HEK293T (cell line): ENCODE measurements at regions not wholly inside any gene's neighbourhood (a gene's known extent, or its start where the extent isn't known, plus 50 kb on each side); places are given as distances from the start of the nearest gene placed in this dataset.

ENCODE experiments used
- CTCF ChIA-PET: fragments of 350-600 bp; formaldehyde crosslinking; extraction: SDS; loops from one replicate; lab custom pipeline; 2021; ENCODE audit warnings: antibody characterized with exemption, inconsistent platforms; lab: Yijun Ruan, JAX
- POLR2A ChIA-PET: fragments of 350-600 bp; formaldehyde crosslinking; extraction: SDS; loops from one replicate; lab custom pipeline; 2020; ENCODE audit warnings: antibody characterized with exemption, inconsistent platforms; lab: Yijun Ruan, JAX
- DNase-seq: peaks from one replicate; pipeline ENCODE4 v3.0.0; 2012; ENCODE audit warnings: mixed read lengths; ENCODE audit errors: extremely low spot score
- ARNT ChIP-seq: fragments of 450-650 bp; IDR thresholded peaks from 2 replicates; pipeline ENCODE4 v1.6.1; 2017; ENCODE audit warnings: mild to moderate bottlenecking
- BHLHE40 ChIP-seq: fragments of 450-650 bp; IDR thresholded peaks from 2 replicates; pipeline ENCODE4 v1.6.1; 2016; ENCODE audit warnings: mild to moderate bottlenecking, moderate library complexity, borderline replicate concordance
- CTBP1 ChIP-seq: fragments of 450-650 bp; IDR thresholded peaks from 2 replicates; pipeline ENCODE4 v1.6.1; 2016; ENCODE audit warnings: borderline replicate concordance
- ELF4 ChIP-seq: fragments of 450-650 bp; IDR thresholded peaks from 2 replicates; pipeline ENCODE4 v1.6.1; 2017; ENCODE audit warnings: antibody characterized with exemption
- FOXA1 ChIP-seq: fragments of 450-650 bp; IDR thresholded peaks from 2 replicates; pipeline ENCODE4 v1.6.1; 2016; ENCODE audit warnings: mild to moderate bottlenecking
- FOXK2 ChIP-seq: fragments of 450-650 bp; IDR thresholded peaks from 2 replicates; pipeline ENCODE4 v1.6.1; 2016; ENCODE audit warnings: mild to moderate bottlenecking
- FOXM1 ChIP-seq: fragments of 450-650 bp; IDR thresholded peaks from 2 replicates; pipeline ENCODE4 v1.6.1; 2017; ENCODE audit warnings: mild to moderate bottlenecking, borderline replicate concordance
- HDGF ChIP-seq: fragments of 450-650 bp; IDR thresholded peaks from 2 replicates; pipeline ENCODE4 v1.6.1; 2017; ENCODE audit warnings: antibody characterized with exemption, borderline replicate concordance
- L3MBTL2 ChIP-seq: fragments of 450-650 bp; conservative IDR thresholded peaks from 2 replicates; pipeline ENCODE4 v1.6.1; 2016; ENCODE audit warnings: mild to moderate bottlenecking
- LEF1 ChIP-seq: fragments of 450-650 bp; IDR thresholded peaks from 2 replicates; pipeline ENCODE4 v1.6.1; 2017; ENCODE audit warnings: mild to moderate bottlenecking, borderline replicate concordance
- NFRKB ChIP-seq: fragments of 450-650 bp; IDR thresholded peaks from 2 replicates; pipeline ENCODE4 v1.6.1; 2016; ENCODE audit warnings: mild to moderate bottlenecking, moderate library complexity
- SP1 ChIP-seq: fragments of 450-650 bp; IDR thresholded peaks from 2 replicates; pipeline ENCODE4 v1.6.1; 2017
- SUZ12 ChIP-seq: fragments of 450-650 bp; IDR thresholded peaks from 2 replicates; pipeline ENCODE4 v1.6.1; 2016; ENCODE audit warnings: mild to moderate bottlenecking
- TARDBP ChIP-seq: fragments of 450-650 bp; IDR thresholded peaks from 2 replicates; pipeline ENCODE4 v1.6.1; 2016
- ZNF384 ChIP-seq: fragments of 450-650 bp; IDR thresholded peaks from 2 replicates; pipeline ENCODE4 v1.6.1; 2016
- TF ChIP-seq, protein P1 (sequence below): fragments of 450-650 bp; IDR thresholded peaks from 2 replicates; pipeline ENCODE4 v1.6.1; 2016

DNA sequence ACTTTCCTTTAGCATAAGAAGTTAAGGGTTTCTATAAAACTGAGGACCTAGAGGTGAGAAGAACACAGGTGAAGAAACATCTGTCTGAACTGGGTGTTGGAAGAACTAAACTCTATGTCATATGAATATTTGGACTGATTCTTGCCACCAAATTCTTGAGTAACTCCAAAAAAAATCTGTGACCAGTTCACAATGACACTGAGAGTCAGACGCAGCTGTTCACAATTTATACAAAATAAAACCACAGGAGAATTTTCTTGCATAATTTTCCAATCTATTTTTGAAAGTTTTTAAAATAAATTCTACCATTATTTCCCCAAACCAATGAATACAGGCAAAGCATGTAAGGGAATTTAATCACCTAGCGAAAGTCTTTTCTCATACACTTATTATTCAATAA lies 148.1 kb upstream of the TCF21 start:
- TF ChIP-seq BHLHE40, result no peak
- TF ChIP-seq FOXA1, result no peak
- TF ChIP-seq ELF4, result no peak
- no peak for TF ChIP-seq SUZ12
- no peak for TF ChIP-seq ZNF384
- TF ChIP-seq TARDBP, result no peak
- TF ChIP-seq LEF1, result no peak
- TF ChIP-seq, protein P1, sequence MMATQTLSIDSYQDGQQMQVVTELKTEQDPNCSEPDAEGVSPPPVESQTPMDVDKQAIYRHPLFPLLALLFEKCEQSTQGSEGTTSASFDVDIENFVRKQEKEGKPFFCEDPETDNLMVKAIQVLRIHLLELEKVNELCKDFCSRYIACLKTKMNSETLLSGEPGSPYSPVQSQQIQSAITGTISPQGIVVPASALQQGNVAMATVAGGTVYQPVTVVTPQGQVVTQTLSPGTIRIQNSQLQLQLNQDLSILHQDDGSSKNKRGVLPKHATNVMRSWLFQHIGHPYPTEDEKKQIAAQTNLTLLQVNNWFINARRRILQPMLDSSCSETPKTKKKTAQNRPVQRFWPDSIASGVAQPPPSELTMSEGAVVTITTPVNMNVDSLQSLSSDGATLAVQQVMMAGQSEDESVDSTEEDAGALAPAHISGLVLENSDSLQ, result no peak
- no peak for TF ChIP-seq L3MBTL2
- no peak for TF ChIP-seq ARNT
- TF ChIP-seq FOXK2, result no peak
- no peak for TF ChIP-seq CTBP1
- ChIA-PET CTCF (interaction anchor here (1.6 kb wide), 1 partner anchor 171 kb away, joined by 4 read pairs; no protein-coding TSS in a partner anchor), POLR2A (no interaction called here)
- DNase-seq, result no peak

- no peak for TF ChIP-seq ARNT
- TF ChIP-seq, protein P1, result peak; percentile 49; the same call in 1 of the 2 replicates
- CTCF ChIA-PET, result interaction anchor here (0.6 to 1.6 kb wide), 3 partner anchors 20 to 172 kb away, joined by 4 to 5 read pairs (median 4); no protein-coding TSS in a partner anchor
- POLR2A ChIA-PET, result no interaction called here
- DNase-seq, result peak; percentile 41
Measured at GRCh38 chr6:133741375-133741861, 147.5 kb upstream of the TCF21 start.

DNA sequence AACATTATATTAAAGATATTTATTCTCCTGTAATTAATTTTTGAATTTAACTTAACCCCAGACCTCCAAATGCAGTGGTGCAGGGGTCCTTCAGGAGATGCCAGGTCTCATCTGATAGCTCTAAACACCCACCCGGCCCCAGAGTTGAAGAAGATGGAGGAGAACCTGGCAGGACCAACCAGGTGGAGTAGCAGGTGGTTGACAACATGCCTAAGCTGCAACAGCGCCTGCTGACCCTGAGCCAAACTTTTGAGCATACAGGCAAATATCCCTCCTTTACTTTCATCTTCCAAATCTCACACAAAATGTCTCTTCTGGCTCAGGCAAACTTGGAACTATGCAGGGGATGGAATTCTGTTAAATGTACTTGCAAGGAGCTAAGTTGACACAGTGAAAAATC lies 145.3 kb upstream of the TCF21 start:
- ChIA-PET CTCF (no interaction called here), POLR2A (no interaction called here)
- no peak for DNase-seq
- TF ChIP-seq SUZ12 (no peak), ZNF384 (no peak), ARNT (no peak), SP1 (no peak), FOXM1 (no peak), BHLHE40 (no peak), HDGF (no peak), L3MBTL2 (no peak), FOXK2 (no peak)

DNA sequence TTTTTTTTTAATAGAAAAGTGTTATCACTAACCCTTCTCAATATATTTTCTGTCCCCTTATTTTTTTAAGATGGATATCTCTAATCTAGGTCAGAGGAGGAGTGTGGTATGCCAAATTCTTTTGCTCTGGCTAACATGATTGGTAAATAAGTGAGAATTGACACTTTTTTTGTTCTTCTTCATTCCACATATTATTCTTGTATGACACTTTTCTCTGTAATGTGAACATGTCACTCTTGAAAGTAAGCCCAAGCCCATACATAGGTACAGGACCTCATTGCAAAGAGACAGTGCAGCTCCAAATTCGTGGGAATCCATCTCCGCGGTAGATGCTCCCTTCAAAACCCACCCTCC lies 142.5 kb upstream of the TCF21 start:
- TF ChIP-seq NFRKB (no peak), CTBP1 (no peak), FOXK2 (no peak), SP1 (no peak), BHLHE40 (no peak), ZNF384 (no peak), ARNT (no peak), TARDBP (no peak), SUZ12 (no peak), FOXA1 (no peak), HDGF (no peak)
- ChIA-PET CTCF (no interaction called here), POLR2A (no interaction called here)
- DNase-seq, result no peak

DNA sequence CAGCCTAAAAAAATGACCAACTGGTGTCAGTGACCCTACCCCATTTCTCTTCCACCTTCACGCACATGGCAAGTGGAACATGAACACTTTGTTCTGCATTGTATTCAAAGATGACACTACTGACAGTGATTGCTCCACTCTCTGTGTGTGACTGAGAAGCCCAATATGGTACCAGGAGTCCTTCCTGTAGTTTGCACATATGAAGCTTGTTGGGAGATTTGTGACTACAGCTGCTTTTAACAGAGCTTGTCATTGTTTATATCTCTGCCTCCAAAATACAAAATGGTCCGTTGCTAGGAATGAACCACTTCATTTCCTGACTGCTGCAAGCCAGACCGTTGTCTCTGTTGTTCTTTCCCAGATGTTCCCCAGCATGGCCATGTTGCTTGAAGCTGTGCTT lies 140.3 kb upstream of the TCF21 start:
- TF ChIP-seq FOXM1 (no peak), ARNT (no peak), SP1 (no peak)
- CTCF ChIA-PET, result no interaction called here
- DNase-seq, result no peak
- POLR2A ChIA-PET, result no interaction called here

DNA sequence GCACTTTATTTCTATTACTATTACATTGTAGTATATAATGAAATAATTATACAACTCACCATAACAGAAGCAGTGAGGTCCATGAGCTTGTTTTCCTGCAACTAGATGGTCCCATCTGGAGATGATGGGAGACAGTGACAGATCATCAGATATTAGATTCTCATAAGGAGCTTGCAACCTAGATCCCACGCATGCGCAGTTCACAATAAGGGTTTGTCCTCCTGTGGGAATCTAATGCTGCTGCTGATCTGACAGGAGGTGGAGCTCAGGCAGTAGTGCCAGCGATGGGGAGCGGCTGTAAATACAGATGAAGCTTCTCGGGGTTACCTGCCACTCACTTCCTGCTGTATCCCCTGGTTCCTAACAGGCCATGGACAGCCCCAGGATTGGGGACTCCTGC lies 139.5 kb upstream of the TCF21 start:
- POLR2A ChIA-PET, result no interaction called here
- no peak for DNase-seq
- CTCF ChIA-PET, result no interaction called here
- TF ChIP-seq ZNF384, result no peak
- TF ChIP-seq, protein P1, result no peak
- TF ChIP-seq SP1, result no peak
- no peak for TF ChIP-seq L3MBTL2
- no peak for TF ChIP-seq BHLHE40
- TF ChIP-seq LEF1, result no peak
- no peak for TF ChIP-seq FOXA1

GRCh38 chr6:133752129-133752528 lies 136.8 kb upstream of the TCF21 start:
- TF ChIP-seq L3MBTL2 (no peak), SUZ12 (no peak), ZNF384 (no peak)
- DNase-seq, result no peak
- CTCF ChIA-PET, result no interaction called here
- POLR2A ChIA-PET, result no interaction called here

DNA sequence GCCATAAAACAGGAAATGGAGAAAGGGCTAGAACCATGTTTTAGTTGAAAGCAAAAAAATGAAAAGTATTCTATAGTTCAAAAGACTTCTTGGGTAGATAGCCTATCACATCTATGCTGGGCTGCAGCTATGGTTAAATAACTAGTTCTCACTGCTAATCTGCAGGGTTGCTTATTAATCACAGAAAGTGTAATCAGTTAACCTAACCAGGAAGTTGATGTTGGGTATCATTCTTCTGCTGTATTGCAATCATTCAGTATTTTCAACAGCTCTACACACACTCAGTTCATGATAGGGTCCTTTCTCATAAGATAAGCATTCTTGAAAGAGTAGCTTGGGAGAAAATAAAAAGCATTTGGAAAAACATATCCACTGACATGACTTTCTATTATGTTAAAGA lies 135.2 kb upstream of the TCF21 start:
- no peak for DNase-seq
- ChIA-PET CTCF (no interaction called here), POLR2A (no interaction called here)
- TF ChIP-seq SP1 (no peak), ELF4 (no peak), BHLHE40 (no peak), LEF1 (no peak), SUZ12 (no peak), NFRKB (no peak), HDGF (no peak), ZNF384 (no peak), FOXK2 (no peak), FOXA1 (no peak), FOXM1 (no peak), TARDBP (no peak), L3MBTL2 (no peak)
- TF ChIP-seq, protein P1, result no peak
